Loucy (cell line): ENCODE measurements at regions not wholly inside any gene's neighbourhood (a gene's known extent, or its start where the extent isn't known, plus 50 kb on each side); places are given as distances from the start of the nearest gene placed in this dataset.

Experiments
- H2AFZ ChIP-seq: fragments of 200-600 bp; sonication (generic); 2 replicates; pipeline ENCODE4 v1.6.0; 2016; ENCODE audit warnings: antibody characterized with exemption, mild to moderate bottlenecking, low read length, moderate library complexity
- H3F3A ChIP-seq: fragments of 200-600 bp; 2 replicates; pipeline ENCODE4 v1.6.0; 2016; ENCODE audit warnings: antibody characterized with exemption, low read depth, mild to moderate bottlenecking
- H3K27me3 ChIP-seq: fragments of 200-600 bp; sonication (generic); 2 replicates; pipeline ENCODE4 v1.6.1; 2014; ENCODE audit warnings: low read length, mild to moderate bottlenecking; ENCODE audit not compliant: insufficient read depth, poor library complexity, severe bottlenecking
- H3K36me3 ChIP-seq: fragments of 200-600 bp; sonication (generic); 2 replicates; pipeline ENCODE4 v1.6.1; 2016; ENCODE audit warnings: low read length; ENCODE audit not compliant: insufficient read depth
- H3K4me1 ChIP-seq: fragments of 200-600 bp; sonication (generic); 2 replicates; pipeline ENCODE4 v1.5.1; 2014; ENCODE audit warnings: low read length, mild to moderate bottlenecking; ENCODE audit not compliant: insufficient read depth, poor library complexity, severe bottlenecking
- H3K4me2 ChIP-seq: fragments of 200-600 bp; sonication (generic); 2 replicates; pipeline ENCODE4 v1.6.0; 2014; ENCODE audit warnings: antibody characterized with exemption, low read length, low read depth, mild to moderate bottlenecking; ENCODE audit not compliant: poor library complexity, severe bottlenecking
- H3K4me3 ChIP-seq: fragments of 200-600 bp; sonication (generic); 2 replicates; pipeline ENCODE4 v1.5.1; 2014; ENCODE audit warnings: low read length, mild to moderate bottlenecking, mixed read lengths; ENCODE audit not compliant: poor library complexity, severe bottlenecking
- H3K79me2 ChIP-seq: fragments of 200-600 bp; sonication (generic); 2 replicates; pipeline ENCODE4 v1.6.1; 2014; ENCODE audit warnings: low read length; ENCODE audit not compliant: insufficient read depth
- H3K9ac ChIP-seq: fragments of 200-600 bp; sonication (generic); 2 replicates; pipeline ENCODE4 v1.6.0; 2014; ENCODE audit warnings: mild to moderate bottlenecking, low read depth, low read length, moderate library complexity; ENCODE audit not compliant: poor library complexity, severe bottlenecking
- H3K9me2 ChIP-seq: fragments of 200-600 bp; sonication (generic); replicated peaks from 2 replicates; pipeline ENCODE4 v1.6.1; 2016; ENCODE audit warnings: low read depth, low read length, mixed read lengths
- H3K9me3 ChIP-seq: fragments of 200-600 bp; sonication (generic); 2 replicates; pipeline ENCODE4 v1.6.1; 2014; ENCODE audit warnings: mild to moderate bottlenecking, antibody characterized with exemption, low read length, low read depth; ENCODE audit not compliant: insufficient read depth
- H4K20me1 ChIP-seq: fragments of 200-600 bp; sonication (generic); 2 replicates; pipeline ENCODE4 v1.6.0; 2014; ENCODE audit warnings: antibody characterized with exemption, low read length, mild to moderate bottlenecking; ENCODE audit not compliant: insufficient read depth, poor library complexity, severe bottlenecking
- EZH2phosphoT487 ChIP-seq: fragments of 200-600 bp; IDR thresholded peaks from 2 replicates; pipeline ENCODE4 v1.6.1; 2018; ENCODE audit warnings: antibody characterized with exemption, mild to moderate bottlenecking, moderate library complexity, borderline replicate concordance
- TF ChIP-seq, protein P1 (sequence below): fragments of 200-600 bp; sonication (generic); conservative IDR thresholded peaks from 2 replicates; pipeline ENCODE4 v1.5.1; 2014; ENCODE audit warnings: mild to moderate bottlenecking, antibody characterized with exemption, low read length

GRCh38 chr16:6682142-6682811, 650.4 kb upstream of the RBFOX1 start:
- Histone ChIP-seq H3F3A (no peaks in the 10 kb centered on the region), H3K27me3 (no peaks in the 10 kb centered on the region), H3K79me2 (no peaks in the 10 kb centered on the region), H2AFZ (no peak overlapping the region), H3K4me2 (no peak overlapping the region), H3K4me3 (no peak overlapping the region), H4K20me1 (no peaks in the 10 kb centered on the region), H3K4me1 (no peaks in the 10 kb centered on the region), H3K9me3 (no peaks in the 10 kb centered on the region), H3K36me3 (no peaks in the 10 kb centered on the region), H3K9ac (no peak overlapping the region), H3K9me2 (no peaks in the 10 kb centered on the region)
- TF ChIP-seq, protein P1, sequence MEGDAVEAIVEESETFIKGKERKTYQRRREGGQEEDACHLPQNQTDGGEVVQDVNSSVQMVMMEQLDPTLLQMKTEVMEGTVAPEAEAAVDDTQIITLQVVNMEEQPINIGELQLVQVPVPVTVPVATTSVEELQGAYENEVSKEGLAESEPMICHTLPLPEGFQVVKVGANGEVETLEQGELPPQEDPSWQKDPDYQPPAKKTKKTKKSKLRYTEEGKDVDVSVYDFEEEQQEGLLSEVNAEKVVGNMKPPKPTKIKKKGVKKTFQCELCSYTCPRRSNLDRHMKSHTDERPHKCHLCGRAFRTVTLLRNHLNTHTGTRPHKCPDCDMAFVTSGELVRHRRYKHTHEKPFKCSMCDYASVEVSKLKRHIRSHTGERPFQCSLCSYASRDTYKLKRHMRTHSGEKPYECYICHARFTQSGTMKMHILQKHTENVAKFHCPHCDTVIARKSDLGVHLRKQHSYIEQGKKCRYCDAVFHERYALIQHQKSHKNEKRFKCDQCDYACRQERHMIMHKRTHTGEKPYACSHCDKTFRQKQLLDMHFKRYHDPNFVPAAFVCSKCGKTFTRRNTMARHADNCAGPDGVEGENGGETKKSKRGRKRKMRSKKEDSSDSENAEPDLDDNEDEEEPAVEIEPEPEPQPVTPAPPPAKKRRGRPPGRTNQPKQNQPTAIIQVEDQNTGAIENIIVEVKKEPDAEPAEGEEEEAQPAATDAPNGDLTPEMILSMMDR = peak; percentile 58
- TF ChIP-seq EZH2phosphoT487 = no peak

DNA sequence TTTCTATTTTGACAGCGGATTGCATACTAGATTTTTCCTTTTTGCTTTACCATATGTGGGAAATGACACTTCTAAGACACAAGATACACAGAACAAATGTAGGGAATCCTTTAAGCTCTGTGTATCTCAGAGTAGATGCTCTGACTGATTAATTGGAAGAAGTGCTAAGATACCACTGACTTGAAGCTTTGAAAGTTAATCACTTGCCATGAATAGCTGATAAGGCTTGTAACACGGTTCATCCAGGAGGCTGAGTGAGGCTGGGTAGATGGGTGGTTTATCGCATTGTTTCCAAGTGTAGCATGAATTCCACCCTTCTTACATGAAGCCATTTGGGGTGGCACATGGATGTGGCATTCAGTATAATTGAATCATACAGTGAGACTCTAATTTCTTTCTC, 654.1 kb upstream of the RBFOX1 start:
- no peaks in the 10 kb centered on the region for H3K4me1 ChIP-seq
- no peaks in the 10 kb centered on the region for H3K9me2 ChIP-seq
- H3K27me3 ChIP-seq = no peaks in the 10 kb centered on the region
- H4K20me1 ChIP-seq = no peaks in the 10 kb centered on the region
- H3K9me3 ChIP-seq = no peaks in the 10 kb centered on the region
- H2AFZ ChIP-seq = no peak overlapping the region
- no peaks in the 10 kb centered on the region for H3K36me3 ChIP-seq
- TF ChIP-seq, protein P1 = no peak
- TF ChIP-seq EZH2phosphoT487 = no peak
- no peaks in the 10 kb centered on the region for H3K79me2 ChIP-seq
- H3K9ac ChIP-seq = no peak overlapping the region
- no peak overlapping the region for H3K4me3 ChIP-seq
- H3F3A ChIP-seq = no peaks in the 10 kb centered on the region
- H3K4me2 ChIP-seq = no peak overlapping the region

- H3K9me3 ChIP-seq = no peaks in the 10 kb centered on the region
- no peaks in the 10 kb centered on the region for H3K4me1 ChIP-seq
- H3K36me3 ChIP-seq = no peaks in the 10 kb centered on the region
- H3K4me3 ChIP-seq = no peak overlapping the region
- H3K9me2 ChIP-seq = no peaks in the 10 kb centered on the region
- H2AFZ ChIP-seq = no peak overlapping the region
- H4K20me1 ChIP-seq = no peaks in the 10 kb centered on the region
- no peak overlapping the region for H3K9ac ChIP-seq
- no peaks in the 10 kb centered on the region for H3F3A ChIP-seq
- H3K79me2 ChIP-seq = no peaks in the 10 kb centered on the region
- no peaks in the 10 kb centered on the region for H3K27me3 ChIP-seq
- TF ChIP-seq, protein P1 = no peak
- TF ChIP-seq EZH2phosphoT487 = no peak
- H3K4me2 ChIP-seq = no peak overlapping the region
Measured at GRCh38 chr16:6674071-6674470, 658.6 kb upstream of the RBFOX1 start.
